NB4 (cell line): ENCODE measurements at regions not wholly inside any gene's neighbourhood (a gene's known extent, or its start where the extent isn't known, plus 50 kb on each side); places are given as distances from the start of the nearest gene placed in this dataset.

Source experiments
- DNase-seq: peaks from one replicate; pipeline ENCODE4 v3.0.0; 2010; ENCODE audit warnings: low read depth
- H3K4me3 ChIP-seq: one replicate; pipeline ENCODE4 v1.5.1; 2011; ENCODE audit warnings: mild to moderate bottlenecking, low read depth, low read length, moderate library complexity
- CTCF ChIP-seq: IDR thresholded peaks from one replicate; pipeline ENCODE4 v1.5.1; 2012; ENCODE audit warnings: low read depth, low read length
- MAX ChIP-seq: IDR thresholded peaks from 2 replicates; pipeline ENCODE4 v1.6.1; 2011; ENCODE audit warnings: low read depth, low read length
- MYC ChIP-seq: IDR thresholded peaks from 2 replicates; pipeline ENCODE4 v1.6.1; 2011; ENCODE audit warnings: low read depth, low read length
- POLR2A ChIP-seq: IDR thresholded peaks from 2 replicates; pipeline ENCODE4 v1.6.1; 2011; ENCODE audit warnings: mild to moderate bottlenecking; ENCODE audit not compliant: insufficient read length; ENCODE audit errors: extremely low read depth

- TF ChIP-seq CTCF, result no peak
- no peak for TF ChIP-seq POLR2A
- no peak for TF ChIP-seq MAX
- no peak for TF ChIP-seq MYC
- DNase-seq, result no peak
- no peak overlapping the region for H3K4me3 ChIP-seq
These were observed 305.7 kb downstream of the BAMBI start for GRCh38 chr10:28982974-28983373.

GRCh38 chr10:28983799-28984198 lies 305.1 kb upstream of the LYZL1 start:
- no peak for DNase-seq
- H3K4me3 ChIP-seq, result no peak overlapping the region
- no peak for TF ChIP-seq CTCF

DNA sequence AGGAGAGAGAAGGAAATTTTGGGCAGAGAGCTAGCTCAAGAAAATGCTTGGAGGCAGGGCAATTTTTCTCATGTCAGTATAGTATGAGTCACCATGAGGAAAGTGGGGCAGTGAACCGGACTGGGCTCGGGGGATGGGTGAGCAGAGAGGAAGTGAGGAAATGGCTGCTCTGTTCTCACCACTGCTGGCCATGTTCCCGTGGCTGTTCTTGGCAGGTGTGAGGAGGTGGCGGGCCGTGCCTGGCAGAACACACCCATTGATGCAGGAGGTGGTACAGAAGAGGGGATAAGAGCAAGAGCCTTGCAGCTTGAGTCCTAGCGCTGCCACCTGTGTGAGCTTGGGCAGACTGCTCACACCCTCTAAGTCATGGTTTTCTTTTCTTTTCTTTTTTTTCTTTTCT lies 304.4 kb upstream of the LYZL1 start:
- no peak overlapping the region for H3K4me3 ChIP-seq
- peak; percentile 69 for DNase-seq
- TF ChIP-seq POLR2A (no peak), MAX (peak; percentile 43; the same call in 1 of the 2 replicates), MYC (0 out of 2 replicates have a peak, but pooled peaks have one; percentile 27), CTCF (no peak)

GRCh38 chr10:28985137-28985885 lies 303.6 kb upstream of the LYZL1 start:
- TF ChIP-seq MAX, result no peak
- no peak for TF ChIP-seq MYC
- no peak for TF ChIP-seq POLR2A
- no peak for TF ChIP-seq CTCF
- no peak overlapping the region for H3K4me3 ChIP-seq

DNA sequence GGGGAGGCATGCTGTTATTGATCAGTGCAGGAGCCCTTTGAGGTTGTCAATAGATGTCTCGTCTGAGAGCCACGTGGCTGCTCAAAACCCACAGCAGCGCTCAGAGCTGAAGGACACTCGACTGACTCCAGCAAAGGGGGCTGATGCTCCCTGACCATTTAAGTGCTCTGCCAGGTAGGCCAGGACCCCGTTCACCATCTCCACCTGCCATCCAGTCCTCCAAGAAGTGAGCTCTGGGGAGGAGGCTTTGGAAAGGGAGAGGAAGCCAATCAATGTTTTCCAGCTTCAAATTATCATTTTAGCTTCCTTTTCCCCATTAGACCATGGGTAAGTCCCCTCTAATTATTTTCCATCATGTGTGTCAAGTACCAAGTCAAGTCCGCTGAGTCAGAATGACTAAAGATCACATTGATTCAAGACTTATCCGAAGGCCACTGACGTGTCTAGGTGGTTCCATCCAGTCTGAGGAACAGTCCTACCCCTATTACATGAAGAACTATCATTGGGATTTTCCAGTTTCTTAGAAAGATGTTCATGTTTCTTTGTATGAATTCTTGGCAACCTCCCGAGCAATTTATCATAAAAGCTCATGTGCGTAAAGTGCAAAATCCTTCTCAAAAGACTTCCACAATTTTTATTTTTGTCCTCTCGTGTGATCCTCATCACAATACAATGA lies 302.6 kb upstream of the LYZL1 start:
- TF ChIP-seq MAX, result no peak
- TF ChIP-seq MYC, result no peak
- no peak for TF ChIP-seq POLR2A
- no peak overlapping the region for H3K4me3 ChIP-seq
- no peak for DNase-seq

More at GRCh38 chr10:28985137-28985885, 303.6 kb upstream of the LYZL1 start:
- DNase-seq, result no peak

DNA sequence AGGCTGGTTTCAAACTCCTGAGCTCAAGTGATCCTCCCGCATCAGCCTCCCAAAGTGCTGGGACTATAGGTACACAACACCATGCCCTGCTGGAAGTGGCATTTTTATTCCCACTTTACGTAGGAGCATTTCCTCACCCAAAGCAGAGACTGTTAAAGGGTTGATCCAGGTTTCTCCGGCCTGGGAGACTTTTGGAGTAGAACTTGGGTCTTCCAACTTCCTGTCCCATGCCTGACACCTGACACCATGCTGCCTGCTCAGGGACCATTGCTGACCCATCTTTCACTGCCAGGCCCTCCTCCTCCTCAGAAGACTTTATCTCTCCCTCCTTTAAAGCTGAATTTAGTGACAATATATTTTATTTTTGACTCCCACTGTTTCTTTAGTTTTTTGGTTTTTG lies 302.0 kb upstream of the LYZL1 start:
- no peak for TF ChIP-seq POLR2A
- TF ChIP-seq MYC, result no peak
- TF ChIP-seq MAX, result no peak
- no peak for TF ChIP-seq CTCF
- H3K4me3 ChIP-seq, result no peak overlapping the region
- DNase-seq, result no peak
